Endothelial cell (in vitro differentiated cells): ENCODE measurements at regions not wholly inside any gene's neighbourhood (a gene's known extent, or its start where the extent isn't known, plus 50 kb on each side); places are given as distances from the start of the nearest gene placed in this dataset.

ENCODE experiments used
- DNase-seq: peaks from one replicate; pipeline ENCODE4 v3.0.0; 2021; ENCODE audit warnings: low spot score
- H3K27ac Mint-ChIP-seq: one replicate; pipeline ENCODE4 v1.8.0; 2021; ENCODE audit warnings: mixed read lengths, inconsistent platforms; ENCODE audit not compliant: unreplicated experiment
- H3K27me3 Mint-ChIP-seq: one replicate; pipeline ENCODE4 v1.8.0; 2021; ENCODE audit warnings: mild to moderate bottlenecking, moderate library complexity, mixed read lengths, inconsistent platforms; ENCODE audit not compliant: unreplicated experiment
- H3K36me3 Mint-ChIP-seq: one replicate; pipeline ENCODE4 v1.8.0; 2021; ENCODE audit warnings: mild to moderate bottlenecking, low read depth, mixed read lengths, inconsistent platforms; ENCODE audit not compliant: unreplicated experiment
- H3K4me1 Mint-ChIP-seq: one replicate; pipeline ENCODE4 v1.8.0; 2021; ENCODE audit warnings: mild to moderate bottlenecking, mixed read lengths, inconsistent platforms; ENCODE audit not compliant: unreplicated experiment
- H3K4me3 Mint-ChIP-seq: one replicate; pipeline ENCODE4 v1.8.0; 2021; ENCODE audit warnings: mild to moderate bottlenecking, mixed read lengths, inconsistent platforms; ENCODE audit not compliant: unreplicated experiment
- H3K9me3 Mint-ChIP-seq: one replicate; pipeline ENCODE4 v1.8.0; 2021; ENCODE audit warnings: mixed read lengths, inconsistent platforms; ENCODE audit not compliant: unreplicated experiment
- CTCF ChIP-seq: fragments of 200-600 bp; sonication (generic); IDR thresholded peaks from one replicate; pipeline ENCODE4 v1.5.0; 2021; ENCODE audit warnings: antibody characterized with exemption; ENCODE audit not compliant: unreplicated experiment

DNA sequence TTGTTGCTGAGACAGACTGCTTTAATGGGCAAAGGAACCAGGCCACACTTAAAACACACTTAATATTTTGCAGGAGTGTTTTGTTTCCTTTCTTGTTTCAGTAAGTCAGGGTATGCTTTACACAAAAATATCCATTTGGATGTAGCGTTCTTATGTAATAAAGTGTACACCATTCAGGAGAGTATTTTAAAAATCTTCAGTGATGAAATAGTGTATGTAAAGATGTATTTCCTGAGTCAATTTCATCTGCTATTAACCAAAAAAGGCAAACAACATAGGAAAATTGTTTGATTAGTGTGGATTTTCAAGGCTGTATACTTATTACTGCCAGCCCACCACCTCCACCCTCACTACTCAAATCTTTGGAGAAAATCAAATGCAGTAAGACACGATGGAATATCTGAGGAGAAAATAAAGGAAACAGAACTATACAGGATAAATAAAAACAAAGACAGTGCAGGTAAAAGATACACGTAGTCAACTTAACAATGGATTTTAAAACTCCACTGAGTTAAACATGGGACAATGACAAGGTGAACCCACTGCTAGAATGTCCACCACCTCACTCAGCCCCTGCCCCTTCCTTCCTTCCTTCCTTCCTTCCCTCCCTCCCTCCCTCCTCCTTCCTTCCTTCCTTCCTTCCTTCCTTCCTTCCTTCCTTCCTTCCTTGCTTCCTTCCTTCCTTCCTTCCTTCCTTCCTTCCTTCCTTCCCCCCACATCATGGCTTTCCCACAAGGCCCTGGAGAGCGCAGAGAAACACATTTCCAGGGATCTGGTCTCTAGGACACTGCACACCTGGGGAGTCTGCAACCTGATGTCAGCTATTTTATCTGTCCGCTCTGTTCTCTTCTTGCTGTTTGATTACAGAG is 360.3 kb downstream of the IRS2 start:
- peaks cover 4% of the 10 kb centered on the region for H3K4me1 Mint-ChIP-seq
- H3K4me3 Mint-ChIP-seq, result no peak overlapping the region
- peaks cover 3% of the 10 kb centered on the region for H3K27me3 Mint-ChIP-seq
- peaks cover 8% of the 10 kb centered on the region for H3K9me3 Mint-ChIP-seq
- TF ChIP-seq CTCF, result no peak
- no peak for DNase-seq
- peaks cover 12% of the 10 kb centered on the region for H3K36me3 Mint-ChIP-seq
- H3K27ac Mint-ChIP-seq, result no peak overlapping the region

- no peak for TF ChIP-seq CTCF
- H3K36me3 Mint-ChIP-seq, result no peaks in the 10 kb centered on the region
- no peak for DNase-seq
- H3K27me3 Mint-ChIP-seq, result no peaks in the 10 kb centered on the region
- H3K4me3 Mint-ChIP-seq, result no peak overlapping the region
- no peak overlapping the region for H3K27ac Mint-ChIP-seq
- H3K9me3 Mint-ChIP-seq, result no peaks in the 10 kb centered on the region
- peaks cover 4% of the 10 kb centered on the region for H3K4me1 Mint-ChIP-seq
These were observed 364.2 kb downstream of the IRS2 start for GRCh38 chr13:109422161-109422560.

DNA sequence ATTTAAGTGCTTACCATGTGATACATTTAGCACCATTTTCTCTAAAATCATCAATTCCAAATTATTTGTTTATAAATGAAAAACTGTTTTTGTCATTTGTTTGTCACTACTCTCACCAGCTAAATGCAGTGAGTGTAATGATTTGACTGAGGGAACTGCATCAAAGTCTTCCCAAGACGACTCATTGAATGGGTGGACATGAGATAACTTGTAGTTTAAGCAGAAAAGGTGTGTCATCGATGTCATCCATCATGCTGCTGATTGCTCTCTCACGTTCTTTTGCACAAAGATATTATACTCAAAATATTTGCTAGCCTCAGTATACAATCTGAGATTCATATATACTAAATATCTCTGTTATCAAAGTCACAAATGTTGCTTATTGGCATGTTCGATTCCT is 366.5 kb downstream of the IRS2 start:
- no peak overlapping the region for H3K27ac Mint-ChIP-seq
- H3K36me3 Mint-ChIP-seq, result no peaks in the 10 kb centered on the region
- no peak overlapping the region for H3K4me3 Mint-ChIP-seq
- no peaks in the 10 kb centered on the region for H3K27me3 Mint-ChIP-seq
- H3K4me1 Mint-ChIP-seq, result peaks cover 4% of the 10 kb centered on the region
- DNase-seq, result no peak
- no peak for TF ChIP-seq CTCF
- H3K9me3 Mint-ChIP-seq, result no peaks in the 10 kb centered on the region

- Mint-ChIP-seq H3K27ac (no peak overlapping the region), H3K9me3 (no peaks in the 10 kb centered on the region), H3K4me3 (no peak overlapping the region), H3K27me3 (no peaks in the 10 kb centered on the region), H3K36me3 (no peaks in the 10 kb centered on the region), H3K4me1 (peaks cover 4% of the 10 kb centered on the region)
- TF ChIP-seq CTCF, result no peak
- no peak for DNase-seq
These were observed 368.3 kb downstream of the IRS2 start for GRCh38 chr13:109418111-109418510.

- no peak for DNase-seq
- Mint-ChIP-seq H3K27me3 (no peaks in the 10 kb centered on the region), H3K27ac (no peak overlapping the region), H3K4me1 (peaks cover 3% of the 10 kb centered on the region), H3K4me3 (no peak overlapping the region), H3K9me3 (no peaks in the 10 kb centered on the region), H3K36me3 (no peaks in the 10 kb centered on the region)
- no peak for TF ChIP-seq CTCF
These were observed 370.4 kb downstream of the IRS2 start for GRCh38 chr13:109416001-109416400.
